H1 (cell line): ENCODE measurements at regions not wholly inside any gene's neighbourhood (a gene's known extent, or its start where the extent isn't known, plus 50 kb on each side); places are given as distances from the start of the nearest gene placed in this dataset.

ENCODE experiments used
- PHF8 ChIP-seq: fragments of 200-600 bp; sonication (generic); conservative IDR thresholded peaks from 2 replicates; pipeline ENCODE4 v1.7.1; 2012; ENCODE audit warnings: low read depth, mild to moderate bottlenecking, inconsistent platforms, low read length, moderate library complexity
- TBP ChIP-seq: IDR thresholded peaks from 2 replicates; pipeline ENCODE4 v1.6.1; 2011; ENCODE audit warnings: low read depth, low read length, improper control_type of control experiment
- TF ChIP-seq, protein P1 (sequence below): fragments of 300-600 bp; sonication (generic); IDR thresholded peaks from 2 replicates; pipeline ENCODE4 v1.7.1; 2012; ENCODE audit warnings: low read length, moderate library complexity, mild to moderate bottlenecking, inconsistent platforms; ENCODE audit not compliant: insufficient replicate concordance

DNA sequence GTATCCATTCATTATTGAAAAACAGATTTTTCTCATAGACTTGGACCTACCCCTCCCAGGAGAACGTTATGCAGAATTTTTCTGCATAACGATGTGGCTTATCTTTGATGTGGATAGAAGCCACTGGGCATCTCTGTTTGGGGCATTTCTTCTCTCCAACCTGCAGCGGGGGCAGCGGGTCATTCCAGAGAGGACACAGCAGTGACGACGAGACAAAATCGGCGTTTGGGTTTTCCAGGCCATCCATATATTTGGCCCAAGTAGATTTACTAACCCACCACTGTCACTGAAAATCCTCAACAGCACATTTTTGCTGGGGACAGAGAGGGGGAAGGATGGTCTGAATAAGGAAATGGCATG is 299.3 kb upstream of the PITRM1 start (continued):
- no peak for TF ChIP-seq TBP
- no peak for TF ChIP-seq PHF8
- TF ChIP-seq, protein P1, sequence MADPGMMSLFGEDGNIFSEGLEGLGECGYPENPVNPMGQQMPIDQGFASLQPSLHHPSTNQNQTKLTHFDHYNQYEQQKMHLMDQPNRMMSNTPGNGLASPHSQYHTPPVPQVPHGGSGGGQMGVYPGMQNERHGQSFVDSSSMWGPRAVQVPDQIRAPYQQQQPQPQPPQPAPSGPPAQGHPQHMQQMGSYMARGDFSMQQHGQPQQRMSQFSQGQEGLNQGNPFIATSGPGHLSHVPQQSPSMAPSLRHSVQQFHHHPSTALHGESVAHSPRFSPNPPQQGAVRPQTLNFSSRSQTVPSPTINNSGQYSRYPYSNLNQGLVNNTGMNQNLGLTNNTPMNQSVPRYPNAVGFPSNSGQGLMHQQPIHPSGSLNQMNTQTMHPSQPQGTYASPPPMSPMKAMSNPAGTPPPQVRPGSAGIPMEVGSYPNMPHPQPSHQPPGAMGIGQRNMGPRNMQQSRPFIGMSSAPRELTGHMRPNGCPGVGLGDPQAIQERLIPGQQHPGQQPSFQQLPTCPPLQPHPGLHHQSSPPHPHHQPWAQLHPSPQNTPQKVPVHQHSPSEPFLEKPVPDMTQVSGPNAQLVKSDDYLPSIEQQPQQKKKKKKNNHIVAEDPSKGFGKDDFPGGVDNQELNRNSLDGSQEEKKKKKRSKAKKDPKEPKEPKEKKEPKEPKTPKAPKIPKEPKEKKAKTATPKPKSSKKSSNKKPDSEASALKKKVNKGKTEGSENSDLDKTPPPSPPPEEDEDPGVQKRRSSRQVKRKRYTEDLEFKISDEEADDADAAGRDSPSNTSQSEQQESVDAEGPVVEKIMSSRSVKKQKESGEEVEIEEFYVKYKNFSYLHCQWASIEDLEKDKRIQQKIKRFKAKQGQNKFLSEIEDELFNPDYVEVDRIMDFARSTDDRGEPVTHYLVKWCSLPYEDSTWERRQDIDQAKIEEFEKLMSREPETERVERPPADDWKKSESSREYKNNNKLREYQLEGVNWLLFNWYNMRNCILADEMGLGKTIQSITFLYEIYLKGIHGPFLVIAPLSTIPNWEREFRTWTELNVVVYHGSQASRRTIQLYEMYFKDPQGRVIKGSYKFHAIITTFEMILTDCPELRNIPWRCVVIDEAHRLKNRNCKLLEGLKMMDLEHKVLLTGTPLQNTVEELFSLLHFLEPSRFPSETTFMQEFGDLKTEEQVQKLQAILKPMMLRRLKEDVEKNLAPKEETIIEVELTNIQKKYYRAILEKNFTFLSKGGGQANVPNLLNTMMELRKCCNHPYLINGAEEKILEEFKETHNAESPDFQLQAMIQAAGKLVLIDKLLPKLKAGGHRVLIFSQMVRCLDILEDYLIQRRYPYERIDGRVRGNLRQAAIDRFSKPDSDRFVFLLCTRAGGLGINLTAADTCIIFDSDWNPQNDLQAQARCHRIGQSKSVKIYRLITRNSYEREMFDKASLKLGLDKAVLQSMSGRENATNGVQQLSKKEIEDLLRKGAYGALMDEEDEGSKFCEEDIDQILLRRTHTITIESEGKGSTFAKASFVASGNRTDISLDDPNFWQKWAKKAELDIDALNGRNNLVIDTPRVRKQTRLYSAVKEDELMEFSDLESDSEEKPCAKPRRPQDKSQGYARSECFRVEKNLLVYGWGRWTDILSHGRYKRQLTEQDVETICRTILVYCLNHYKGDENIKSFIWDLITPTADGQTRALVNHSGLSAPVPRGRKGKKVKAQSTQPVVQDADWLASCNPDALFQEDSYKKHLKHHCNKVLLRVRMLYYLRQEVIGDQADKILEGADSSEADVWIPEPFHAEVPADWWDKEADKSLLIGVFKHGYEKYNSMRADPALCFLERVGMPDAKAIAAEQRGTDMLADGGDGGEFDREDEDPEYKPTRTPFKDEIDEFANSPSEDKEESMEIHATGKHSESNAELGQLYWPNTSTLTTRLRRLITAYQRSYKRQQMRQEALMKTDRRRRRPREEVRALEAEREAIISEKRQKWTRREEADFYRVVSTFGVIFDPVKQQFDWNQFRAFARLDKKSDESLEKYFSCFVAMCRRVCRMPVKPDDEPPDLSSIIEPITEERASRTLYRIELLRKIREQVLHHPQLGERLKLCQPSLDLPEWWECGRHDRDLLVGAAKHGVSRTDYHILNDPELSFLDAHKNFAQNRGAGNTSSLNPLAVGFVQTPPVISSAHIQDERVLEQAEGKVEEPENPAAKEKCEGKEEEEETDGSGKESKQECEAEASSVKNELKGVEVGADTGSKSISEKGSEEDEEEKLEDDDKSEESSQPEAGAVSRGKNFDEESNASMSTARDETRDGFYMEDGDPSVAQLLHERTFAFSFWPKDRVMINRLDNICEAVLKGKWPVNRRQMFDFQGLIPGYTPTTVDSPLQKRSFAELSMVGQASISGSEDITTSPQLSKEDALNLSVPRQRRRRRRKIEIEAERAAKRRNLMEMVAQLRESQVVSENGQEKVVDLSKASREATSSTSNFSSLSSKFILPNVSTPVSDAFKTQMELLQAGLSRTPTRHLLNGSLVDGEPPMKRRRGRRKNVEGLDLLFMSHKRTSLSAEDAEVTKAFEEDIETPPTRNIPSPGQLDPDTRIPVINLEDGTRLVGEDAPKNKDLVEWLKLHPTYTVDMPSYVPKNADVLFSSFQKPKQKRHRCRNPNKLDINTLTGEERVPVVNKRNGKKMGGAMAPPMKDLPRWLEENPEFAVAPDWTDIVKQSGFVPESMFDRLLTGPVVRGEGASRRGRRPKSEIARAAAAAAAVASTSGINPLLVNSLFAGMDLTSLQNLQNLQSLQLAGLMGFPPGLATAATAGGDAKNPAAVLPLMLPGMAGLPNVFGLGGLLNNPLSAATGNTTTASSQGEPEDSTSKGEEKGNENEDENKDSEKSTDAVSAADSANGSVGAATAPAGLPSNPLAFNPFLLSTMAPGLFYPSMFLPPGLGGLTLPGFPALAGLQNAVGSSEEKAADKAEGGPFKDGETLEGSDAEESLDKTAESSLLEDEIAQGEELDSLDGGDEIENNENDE: no peak
